ENCODE measurements at regions not wholly inside any gene's neighbourhood (a gene's known extent, or its start where the extent isn't known, plus 50 kb on each side); places are given as distances from the start of the nearest gene placed in this dataset.

DNA sequence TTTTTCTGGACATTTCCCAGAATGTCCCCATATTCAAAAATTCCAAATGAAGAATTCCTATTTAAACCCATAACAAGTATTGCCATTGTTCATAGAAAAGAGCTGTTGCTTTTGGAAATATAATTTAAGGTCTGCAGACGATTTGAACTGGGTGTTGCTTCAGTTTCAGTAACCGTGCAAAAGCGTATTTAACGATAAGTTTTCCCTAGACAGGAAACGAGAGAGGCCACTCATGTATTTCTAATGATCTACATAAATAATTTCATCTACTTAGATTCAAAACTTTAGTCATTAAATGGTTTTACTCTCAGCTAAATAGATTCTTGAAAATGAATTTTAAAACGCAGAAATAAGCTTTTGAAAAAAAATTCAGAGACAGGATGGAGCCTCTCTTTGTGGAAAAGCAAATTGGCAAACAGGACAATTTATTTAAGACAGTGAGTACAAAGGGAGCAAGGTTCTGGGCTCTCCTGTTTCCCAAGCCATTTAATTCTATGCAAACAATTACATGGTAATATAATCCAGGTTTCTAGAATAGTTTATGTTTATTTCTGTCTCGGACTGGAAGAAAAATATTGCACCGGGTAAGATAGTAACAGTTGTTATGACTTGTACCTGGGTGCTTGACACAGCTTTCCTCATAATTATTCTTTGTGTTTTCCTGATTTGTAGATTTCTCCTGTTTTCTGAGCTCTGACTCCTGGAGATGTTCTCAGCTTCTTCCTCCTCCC, 263.0 kb downstream of the BAMBI start:
- TF ChIP-seq, protein P1, sequence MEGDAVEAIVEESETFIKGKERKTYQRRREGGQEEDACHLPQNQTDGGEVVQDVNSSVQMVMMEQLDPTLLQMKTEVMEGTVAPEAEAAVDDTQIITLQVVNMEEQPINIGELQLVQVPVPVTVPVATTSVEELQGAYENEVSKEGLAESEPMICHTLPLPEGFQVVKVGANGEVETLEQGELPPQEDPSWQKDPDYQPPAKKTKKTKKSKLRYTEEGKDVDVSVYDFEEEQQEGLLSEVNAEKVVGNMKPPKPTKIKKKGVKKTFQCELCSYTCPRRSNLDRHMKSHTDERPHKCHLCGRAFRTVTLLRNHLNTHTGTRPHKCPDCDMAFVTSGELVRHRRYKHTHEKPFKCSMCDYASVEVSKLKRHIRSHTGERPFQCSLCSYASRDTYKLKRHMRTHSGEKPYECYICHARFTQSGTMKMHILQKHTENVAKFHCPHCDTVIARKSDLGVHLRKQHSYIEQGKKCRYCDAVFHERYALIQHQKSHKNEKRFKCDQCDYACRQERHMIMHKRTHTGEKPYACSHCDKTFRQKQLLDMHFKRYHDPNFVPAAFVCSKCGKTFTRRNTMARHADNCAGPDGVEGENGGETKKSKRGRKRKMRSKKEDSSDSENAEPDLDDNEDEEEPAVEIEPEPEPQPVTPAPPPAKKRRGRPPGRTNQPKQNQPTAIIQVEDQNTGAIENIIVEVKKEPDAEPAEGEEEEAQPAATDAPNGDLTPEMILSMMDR (IDR thresholded peaks at IDR 0.05; ENCODE audit: low read depth, low read length, poor library complexity, severe bottlenecking), result no peak
- no peak for TF ChIP-seq EZH2phosphoT487 (IDR thresholded peaks at IDR 0.05; ENCODE audit: borderline replicate concordance, low read length)

Data from DOHH2 (cell line).